KMS-11 (cell line): ENCODE measurements at regions not wholly inside any gene's neighbourhood (a gene's known extent, or its start where the extent isn't known, plus 50 kb on each side); places are given as distances from the start of the nearest gene placed in this dataset.

Experiments
- H2AFZ ChIP-seq: fragments of 200-600 bp; sonication (generic); 2 replicates; pipeline ENCODE4 v1.6.1; 2016; ENCODE audit warnings: antibody characterized with exemption, mixed run types, low read depth
- H3K27ac ChIP-seq: fragments of 200-600 bp; sonication (generic); 2 replicates; pipeline ENCODE4 v1.6.1; 2016; ENCODE audit warnings: mild to moderate bottlenecking, mixed run types
- H3K27me3 ChIP-seq: fragments of 200-600 bp; sonication (generic); 2 replicates; pipeline ENCODE4 v1.6.1; 2017; ENCODE audit warnings: mild to moderate bottlenecking, low read depth, mixed run types, moderate library complexity; ENCODE audit not compliant: insufficient read depth
- H3K36me3 ChIP-seq: fragments of 200-600 bp; sonication (generic); 2 replicates; pipeline ENCODE4 v1.6.1; 2017; ENCODE audit warnings: mild to moderate bottlenecking, mixed run types; ENCODE audit not compliant: insufficient read depth
- H3K4me1 ChIP-seq: fragments of 200-600 bp; sonication (generic); 2 replicates; pipeline ENCODE4 v1.6.1; 2016; ENCODE audit warnings: mild to moderate bottlenecking, low read depth, mixed run types; ENCODE audit not compliant: poor library complexity, severe bottlenecking
- H3K4me2 ChIP-seq: fragments of 200-600 bp; sonication (generic); 2 replicates; pipeline ENCODE4 v1.7.0; 2016; ENCODE audit warnings: mild to moderate bottlenecking, mixed run types
- H3K4me3 ChIP-seq: fragments of 200-600 bp; sonication (generic); IDR thresholded peaks from 2 replicates; pipeline ENCODE4 v1.6.1; 2017; ENCODE audit warnings: low read depth, low read length, mixed read lengths; ENCODE audit not compliant: insufficient read depth
- H3K79me2 ChIP-seq: fragments of 200-600 bp; sonication (generic); 2 replicates; pipeline ENCODE4 v1.6.1; 2016; ENCODE audit warnings: low read depth, mixed run types; ENCODE audit not compliant: insufficient read depth
- H3K9ac ChIP-seq: fragments of 200-600 bp; sonication (generic); 2 replicates; pipeline ENCODE4 v1.6.1; 2016; ENCODE audit warnings: mild to moderate bottlenecking, mixed run types
- H4K20me1 ChIP-seq: fragments of 200-600 bp; sonication (generic); 2 replicates; pipeline ENCODE4 v1.6.1; 2016; ENCODE audit warnings: mild to moderate bottlenecking, mixed run types; ENCODE audit not compliant: insufficient read depth
- CTCF ChIP-seq: fragments of 200-600 bp; sonication (generic); conservative IDR thresholded peaks from 2 replicates; pipeline ENCODE4 v1.6.1; 2017; ENCODE audit warnings: low read depth, mild to moderate bottlenecking, antibody characterized with exemption, low read length, moderate library complexity, mixed read lengths

- H3K27me3 ChIP-seq = no peaks in the 10 kb centered on the region
- H4K20me1 ChIP-seq = no peaks in the 10 kb centered on the region
- H3K4me2 ChIP-seq = no peak overlapping the region
- no peaks in the 10 kb centered on the region for H3K79me2 ChIP-seq
- no peak overlapping the region for H2AFZ ChIP-seq
- H3K4me3 ChIP-seq = no peak overlapping the region
- no peaks in the 10 kb centered on the region for H3K36me3 ChIP-seq
- no peak for TF ChIP-seq CTCF
- H3K9ac ChIP-seq = no peak overlapping the region
- no peaks in the 10 kb centered on the region for H3K4me1 ChIP-seq
- H3K27ac ChIP-seq = no peak overlapping the region
These were observed 444.0 kb upstream of the PDE3A start for GRCh38 chr12:19924360-19924759.

DNA sequence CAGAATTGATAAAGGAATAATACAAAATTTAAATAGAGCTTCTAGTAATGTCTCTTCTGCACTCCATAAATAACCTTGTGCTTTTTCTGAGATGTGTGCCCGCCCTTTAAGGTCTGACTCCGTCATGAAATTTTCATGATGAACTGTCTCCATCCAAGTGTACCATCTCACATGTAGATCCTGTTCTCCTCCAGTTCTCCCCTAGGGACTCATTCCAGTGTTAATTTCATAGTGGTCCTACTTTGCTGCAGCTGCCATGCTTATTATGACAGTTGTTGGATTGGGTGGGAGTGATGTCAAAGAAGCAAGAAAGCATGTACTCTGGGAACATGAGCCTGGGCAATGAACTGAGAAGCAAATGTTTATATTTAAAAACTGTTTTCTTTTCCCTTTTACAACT lies 442.5 kb upstream of the PDE3A start:
- Histone ChIP-seq H4K20me1 (no peaks in the 10 kb centered on the region), H3K27me3 (no peaks in the 10 kb centered on the region), H2AFZ (no peak overlapping the region), H3K79me2 (no peaks in the 10 kb centered on the region), H3K4me2 (no peak overlapping the region), H3K4me3 (no peak overlapping the region), H3K9ac (no peak overlapping the region), H3K36me3 (no peaks in the 10 kb centered on the region), H3K27ac (no peak overlapping the region), H3K4me1 (no peaks in the 10 kb centered on the region)
- TF ChIP-seq CTCF = no peak

DNA sequence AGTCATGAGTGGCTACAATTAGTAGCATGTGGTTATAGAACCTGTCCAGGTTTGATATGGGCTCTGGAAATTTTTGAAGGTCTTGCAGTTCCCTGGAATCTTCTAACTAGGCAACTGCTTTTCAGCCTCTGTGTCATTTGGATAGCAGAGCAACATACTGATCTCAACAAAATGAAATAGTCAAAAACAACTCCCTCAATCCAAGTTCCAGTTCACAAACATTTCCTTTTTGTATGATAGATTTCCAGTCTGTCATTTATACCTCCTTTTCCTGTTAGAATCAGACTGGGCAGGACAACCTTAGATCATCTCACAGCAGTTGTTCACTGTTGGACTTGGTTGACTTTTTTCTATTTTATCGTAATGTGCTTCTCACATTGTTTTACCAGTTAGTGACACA lies 442.1 kb upstream of the PDE3A start:
- TF ChIP-seq CTCF = no peak
- no peaks in the 10 kb centered on the region for H3K4me1 ChIP-seq

GRCh38 chr12:19927661-19928060 lies 440.7 kb upstream of the PDE3A start:
- no peaks in the 10 kb centered on the region for H3K36me3 ChIP-seq
- no peak overlapping the region for H3K4me2 ChIP-seq
- no peak for TF ChIP-seq CTCF
- H3K9ac ChIP-seq = no peak overlapping the region
- no peak overlapping the region for H3K27ac ChIP-seq
- H3K27me3 ChIP-seq = no peaks in the 10 kb centered on the region
- no peak overlapping the region for H3K4me3 ChIP-seq
- no peaks in the 10 kb centered on the region for H3K79me2 ChIP-seq
- H4K20me1 ChIP-seq = no peaks in the 10 kb centered on the region
- no peak overlapping the region for H2AFZ ChIP-seq
- H3K4me1 ChIP-seq = no peaks in the 10 kb centered on the region

More for the DNA sequence above, 442.1 kb upstream of the PDE3A start:
- H3K27me3 ChIP-seq = no peaks in the 10 kb centered on the region
- no peaks in the 10 kb centered on the region for H3K36me3 ChIP-seq
- H3K4me3 ChIP-seq = no peak overlapping the region
- no peaks in the 10 kb centered on the region for H4K20me1 ChIP-seq
- H3K79me2 ChIP-seq = no peaks in the 10 kb centered on the region
- no peak overlapping the region for H3K27ac ChIP-seq
- no peak overlapping the region for H3K9ac ChIP-seq
- no peak overlapping the region for H3K4me2 ChIP-seq
- no peak overlapping the region for H2AFZ ChIP-seq

DNA sequence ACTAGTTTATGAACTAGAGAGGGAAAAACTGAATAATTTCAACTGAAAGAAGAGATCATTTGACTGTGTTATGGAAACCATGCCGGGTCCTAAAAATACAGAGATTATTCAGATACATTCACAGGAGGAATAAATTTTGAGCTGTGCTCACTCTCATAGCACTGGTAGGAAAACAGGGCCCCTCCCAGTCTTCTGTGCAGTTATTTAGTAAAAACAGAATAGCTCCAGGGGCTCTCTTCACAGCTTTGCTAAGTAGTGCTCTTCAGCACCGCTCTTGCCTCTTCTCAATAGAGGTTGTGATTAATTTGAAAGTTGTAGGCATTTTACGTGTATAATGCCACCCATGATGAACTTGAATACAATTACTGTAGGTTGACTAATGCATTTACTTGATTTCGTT lies 435.9 kb upstream of the PDE3A start:
- Histone ChIP-seq H3K4me2 (no peak overlapping the region), H3K9ac (no peak overlapping the region), H3K4me3 (no peak overlapping the region), H2AFZ (no peak overlapping the region), H4K20me1 (no peaks in the 10 kb centered on the region), H3K79me2 (no peaks in the 10 kb centered on the region), H3K36me3 (no peaks in the 10 kb centered on the region), H3K4me1 (no peaks in the 10 kb centered on the region), H3K27me3 (no peaks in the 10 kb centered on the region), H3K27ac (no peak overlapping the region)
- TF ChIP-seq CTCF = no peak
